Lower leg skin (tissue), 3 donors: ENCODE measurements at regions not wholly inside any gene's neighbourhood (a gene's known extent, or its start where the extent isn't known, plus 50 kb on each side); places are given as distances from the start of the nearest gene placed in this dataset.

Experiments
- POLR2A ChIP-seq, 2 donors: fragments of 450-650 bp; IDR thresholded peaks; one replicate each; pipeline ENCODE4 v1.6.1; 2016 to 2017; ENCODE audit warnings: antibody characterized with exemption in 2 of 2, mild to moderate bottlenecking in 1 of 2, moderate library complexity in 1 of 2
- TF ChIP-seq, protein P1 (sequence below), 3 donors: fragments of 450-650 bp; IDR thresholded peaks; one replicate each; pipeline ENCODE4 v1.5.1; 2016; ENCODE audit warnings: antibody characterized with exemption in 3 of 3, mild to moderate bottlenecking in 3 of 3, moderate library complexity in 2 of 3

- TF ChIP-seq, protein P1, sequence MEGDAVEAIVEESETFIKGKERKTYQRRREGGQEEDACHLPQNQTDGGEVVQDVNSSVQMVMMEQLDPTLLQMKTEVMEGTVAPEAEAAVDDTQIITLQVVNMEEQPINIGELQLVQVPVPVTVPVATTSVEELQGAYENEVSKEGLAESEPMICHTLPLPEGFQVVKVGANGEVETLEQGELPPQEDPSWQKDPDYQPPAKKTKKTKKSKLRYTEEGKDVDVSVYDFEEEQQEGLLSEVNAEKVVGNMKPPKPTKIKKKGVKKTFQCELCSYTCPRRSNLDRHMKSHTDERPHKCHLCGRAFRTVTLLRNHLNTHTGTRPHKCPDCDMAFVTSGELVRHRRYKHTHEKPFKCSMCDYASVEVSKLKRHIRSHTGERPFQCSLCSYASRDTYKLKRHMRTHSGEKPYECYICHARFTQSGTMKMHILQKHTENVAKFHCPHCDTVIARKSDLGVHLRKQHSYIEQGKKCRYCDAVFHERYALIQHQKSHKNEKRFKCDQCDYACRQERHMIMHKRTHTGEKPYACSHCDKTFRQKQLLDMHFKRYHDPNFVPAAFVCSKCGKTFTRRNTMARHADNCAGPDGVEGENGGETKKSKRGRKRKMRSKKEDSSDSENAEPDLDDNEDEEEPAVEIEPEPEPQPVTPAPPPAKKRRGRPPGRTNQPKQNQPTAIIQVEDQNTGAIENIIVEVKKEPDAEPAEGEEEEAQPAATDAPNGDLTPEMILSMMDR (IDR thresholded peaks at IDR 0.05): no peak
- no peak for TF ChIP-seq POLR2A (IDR thresholded peaks at IDR 0.05)
Measured at GRCh38 chr6:8743170-8743745, 307.9 kb upstream of the SLC35B3 start.
